ENCODE measurements at regions not wholly inside any gene's neighbourhood (a gene's known extent, or its start where the extent isn't known, plus 50 kb on each side); places are given as distances from the start of the nearest gene placed in this dataset.

DNA sequence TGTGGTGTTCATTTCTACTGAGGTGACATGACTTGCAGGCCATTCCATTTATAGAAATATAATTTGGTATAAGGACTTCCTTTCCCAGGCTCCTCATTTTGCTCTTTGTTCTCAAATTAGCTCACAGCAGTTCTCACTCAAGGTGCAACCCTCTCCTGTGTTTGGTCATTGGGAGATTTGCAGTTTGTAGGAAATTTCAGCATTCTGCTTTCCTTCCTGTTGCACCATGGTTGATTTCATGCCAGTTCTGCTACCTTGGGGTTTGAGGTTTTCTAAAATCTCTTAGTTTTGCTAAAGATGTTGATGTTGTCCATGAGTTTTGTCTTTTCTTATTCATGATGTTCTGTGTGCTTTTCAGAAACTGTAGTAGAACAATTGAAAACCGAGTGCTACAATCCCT, 65.7 kb upstream of the PROK2 start:
- Mint-ChIP-seq H3K36me3 (ENCODE audit: insufficient read depth in 2 of 2) (no peaks in the 10 kb centered on the region), H3K9me3 (no peaks in the 10 kb centered on the region), H3K4me1 (ENCODE audit: low read depth) (no peaks in the 10 kb centered on the region), H3K27ac (no peak overlapping the region), H3K4me3 (no peak overlapping the region), H3K27me3 (ENCODE audit: low read depth) (no peaks in the 10 kb centered on the region)
- DNase-seq (no peak), ATAC-seq (replicated peaks in 1 of 2) (no peak)

DNA sequence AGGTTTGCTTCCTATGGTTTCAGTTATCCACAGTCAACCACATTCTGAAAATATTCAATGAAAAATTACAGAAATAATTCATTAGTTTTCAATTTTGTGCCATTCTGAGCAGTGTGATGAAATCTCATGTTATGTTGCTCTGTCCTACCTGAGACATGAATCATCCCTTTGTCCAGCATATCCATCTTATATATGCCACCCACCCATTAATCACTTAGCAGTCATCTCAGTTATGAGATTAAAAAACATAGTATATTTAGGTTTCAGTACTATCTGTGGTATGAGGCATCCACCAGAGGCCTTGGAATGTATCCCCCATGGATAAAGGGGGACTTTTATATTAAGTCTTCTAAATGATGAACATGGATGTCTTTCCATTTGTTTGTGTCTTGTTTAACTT, 64.7 kb upstream of the PROK2 start:
- H3K9me3 Mint-ChIP-seq, result no peaks in the 10 kb centered on the region
- no peak for DNase-seq
- no peak for ATAC-seq (replicated peaks in 1 of 2)
- H3K27ac Mint-ChIP-seq, result no peak overlapping the region
- no peaks in the 10 kb centered on the region for H3K36me3 Mint-ChIP-seq (ENCODE audit: insufficient read depth in 2 of 2)
- H3K4me1 Mint-ChIP-seq (ENCODE audit: low read depth), result no peaks in the 10 kb centered on the region
- H3K4me3 Mint-ChIP-seq, result no peak overlapping the region
- H3K27me3 Mint-ChIP-seq (ENCODE audit: low read depth), result peaks cover 5% of the 10 kb centered on the region

DNA sequence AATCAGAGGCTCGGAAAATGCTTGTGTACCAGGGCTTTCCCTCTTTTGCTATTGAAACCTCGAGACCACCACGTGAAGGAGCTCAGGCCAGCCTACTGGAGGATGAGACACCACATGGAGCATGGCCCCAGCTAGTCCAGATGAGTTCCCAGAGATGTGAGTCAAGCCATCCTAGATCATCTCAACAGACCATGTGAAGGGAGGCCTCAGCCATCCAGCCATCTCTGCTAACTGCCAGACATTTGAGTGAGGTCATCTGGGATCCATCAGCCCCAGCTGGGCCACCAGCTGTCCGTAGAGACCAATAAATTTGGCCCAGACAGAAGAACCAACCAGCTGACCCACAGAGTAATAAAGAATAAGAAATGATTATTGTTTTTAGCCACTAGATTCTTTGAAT, 62.8 kb upstream of the PROK2 start:
- DNase-seq (no peak), ATAC-seq (replicated peaks in 1 of 2) (no peak)
- Mint-ChIP-seq H3K4me1 (ENCODE audit: low read depth) (no peaks in the 10 kb centered on the region), H3K36me3 (ENCODE audit: insufficient read depth in 2 of 2) (no peaks in the 10 kb centered on the region), H3K27ac (no peak overlapping the region), H3K27me3 (ENCODE audit: low read depth) (peaks cover 14% of the 10 kb centered on the region), H3K9me3 (no peaks in the 10 kb centered on the region), H3K4me3 (no peak overlapping the region)

DNA sequence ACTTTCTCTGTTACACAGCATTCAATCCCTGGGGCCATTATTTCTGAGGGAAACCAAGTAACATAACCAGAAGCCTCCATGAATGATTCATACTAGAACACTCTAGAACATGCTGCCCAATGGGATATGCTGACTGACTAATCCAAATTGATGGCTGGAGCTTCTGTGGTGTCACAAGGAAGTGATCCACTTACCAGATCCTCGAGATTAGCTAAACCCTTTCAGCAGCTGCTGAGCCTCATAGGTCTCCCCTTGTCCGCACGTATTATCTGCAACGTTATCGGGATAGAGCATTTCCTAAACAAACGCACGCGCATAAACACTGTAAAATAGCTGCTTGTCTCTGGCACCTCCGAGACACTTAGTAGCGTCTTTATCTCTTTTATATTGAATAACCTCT, 61.2 kb upstream of the PROK2 start:
- H3K36me3 Mint-ChIP-seq (ENCODE audit: insufficient read depth in 2 of 2), result no peaks in the 10 kb centered on the region
- no peaks in the 10 kb centered on the region for H3K4me1 Mint-ChIP-seq (ENCODE audit: low read depth)
- DNase-seq (no peak), ATAC-seq (replicated peaks in 1 of 2) (no peak)
- no peak overlapping the region for H3K27ac Mint-ChIP-seq
- no peaks in the 10 kb centered on the region for H3K9me3 Mint-ChIP-seq
- H3K27me3 Mint-ChIP-seq (ENCODE audit: low read depth), result peaks cover 14% of the 10 kb centered on the region
- H3K4me3 Mint-ChIP-seq, result no peak overlapping the region

DNA sequence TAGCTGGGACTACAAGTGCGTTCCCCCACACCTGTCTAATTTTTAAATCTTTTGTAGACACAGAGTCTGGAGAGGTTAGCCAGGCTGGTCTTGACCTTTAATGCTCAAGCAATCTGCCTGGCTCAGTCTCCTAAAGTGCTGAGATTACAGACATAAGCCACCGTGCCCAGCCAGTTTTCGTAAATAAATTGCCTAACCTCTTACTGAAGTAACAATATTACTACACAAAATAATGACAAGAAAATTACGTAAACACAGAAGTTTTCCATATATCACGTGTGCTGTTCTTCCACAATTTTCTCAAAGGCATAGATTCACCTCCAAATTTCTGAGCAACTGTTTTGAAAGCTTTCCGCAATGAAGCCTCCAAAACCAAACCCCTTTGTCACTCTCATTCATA, 58.1 kb upstream of the PROK2 start:
- Mint-ChIP-seq H3K27ac (no peak overlapping the region), H3K27me3 (ENCODE audit: low read depth) (peaks cover 20% of the 10 kb centered on the region), H3K4me3 (no peak overlapping the region), H3K4me1 (ENCODE audit: low read depth) (no peaks in the 10 kb centered on the region), H3K9me3 (no peaks in the 10 kb centered on the region), H3K36me3 (ENCODE audit: insufficient read depth in 2 of 2) (no peaks in the 10 kb centered on the region)
- no peak for DNase-seq
- no peak for ATAC-seq (replicated peaks in 1 of 2)

DNA sequence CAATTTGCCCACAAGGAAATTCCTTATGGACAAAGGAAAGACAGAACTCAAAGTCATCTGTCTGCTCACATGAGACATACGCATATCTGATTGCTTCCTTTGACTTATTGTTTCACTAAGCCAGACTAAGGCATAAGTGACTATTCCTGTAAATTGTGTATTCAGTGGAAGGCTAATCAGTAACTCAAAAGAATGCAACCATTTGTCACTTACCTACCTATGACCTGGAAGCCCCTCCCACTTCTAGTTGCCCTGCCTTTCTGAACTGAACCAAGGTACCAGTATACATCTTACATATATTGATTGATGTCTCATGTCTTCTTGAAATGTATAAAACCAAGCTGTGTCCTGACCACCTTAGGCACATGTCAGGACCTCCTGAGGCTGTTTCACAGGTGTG, 53.5 kb upstream of the PROK2 start:
- H3K4me3 Mint-ChIP-seq, result no peak overlapping the region
- no peak overlapping the region for H3K27ac Mint-ChIP-seq
- no peaks in the 10 kb centered on the region for H3K9me3 Mint-ChIP-seq
- peaks cover 6% of the 10 kb centered on the region for H3K27me3 Mint-ChIP-seq (ENCODE audit: low read depth)
- no peaks in the 10 kb centered on the region for H3K36me3 Mint-ChIP-seq (ENCODE audit: insufficient read depth in 2 of 2)
- no peaks in the 10 kb centered on the region for H3K4me1 Mint-ChIP-seq (ENCODE audit: low read depth)
- DNase-seq (no peak), ATAC-seq (replicated peaks in 1 of 2) (no peak)
